Lower lobe of right lung (tissue), 2 donors: ENCODE measurements at regions not wholly inside any gene's neighbourhood (a gene's known extent, or its start where the extent isn't known, plus 50 kb on each side); places are given as distances from the start of the nearest gene placed in this dataset.

Experiments
- ATAC-seq, 2 donors: fragments of 200-7000 bp; cut with Tn5 transposase; one replicate each; pipeline ENCODE4 v1.9.1; 2020 to 2022; ENCODE audit warnings: mild to moderate bottlenecking in 2 of 2, moderate library complexity in 2 of 2
- DNase-seq: peaks from one replicate; pipeline ENCODE4 v3.0.0-alpha.2; 2020
- H3K27ac ChIP-seq: fragments of 200-600 bp; one replicate; pipeline ENCODE4 v1.8.0; 2022
- H3K27me3 ChIP-seq: fragments of 200-600 bp; one replicate; pipeline ENCODE4 v1.8.0; 2022; ENCODE audit warnings: low read depth
- H3K36me3 ChIP-seq: fragments of 200-600 bp; one replicate; pipeline ENCODE4 v1.8.0; 2022; ENCODE audit warnings: mild to moderate bottlenecking
- H3K4me1 ChIP-seq: fragments of 200-600 bp; one replicate; pipeline ENCODE4 v1.8.0; 2022
- H3K4me3 ChIP-seq: fragments of 200-600 bp; one replicate; pipeline ENCODE4 v1.8.0; 2022; ENCODE audit warnings: mild to moderate bottlenecking
- H3K9me3 ChIP-seq: fragments of 200-600 bp; one replicate; pipeline ENCODE4 v1.8.0; 2022
- CTCF ChIP-seq: fragments of 200-600 bp; IDR thresholded peaks from one replicate; pipeline ENCODE4 v1.8.0; 2022; ENCODE audit warnings: antibody characterized with exemption, mild to moderate bottlenecking
- intact Hi-C: fragments of 100-400 bp; cut with DNase I; formaldehyde crosslinking; loops from one replicate; pipeline ENCODE4 v1.11.0; 2022
- donor health status: DM: no; HTN: yes; CAD: no; lungs with severe emphysema.

GRCh38 chr10:43960477-43960876 lies 311.8 kb upstream of the ZNF32 start:
- DNase-seq, result no peak
- no peak overlapping the region for H3K27ac ChIP-seq

GRCh38 chr10:43960135-43960415 lies 311.4 kb upstream of the ZNF32 start:
- no peaks in the 10 kb centered on the region for H3K27me3 ChIP-seq
- no peaks in the 10 kb centered on the region for H3K9me3 ChIP-seq
- DNase-seq (no peak), ATAC-seq (no peak)
- intact Hi-C loops, result no loop called here
- peaks cover 12% of the 10 kb centered on the region for H3K4me1 ChIP-seq
- no peak overlapping the region for H3K4me3 ChIP-seq
- no peak for TF ChIP-seq CTCF
- H3K27ac ChIP-seq, result no peak overlapping the region
- H3K36me3 ChIP-seq, result no peaks in the 10 kb centered on the region

More at GRCh38 chr10:43960477-43960876, 311.8 kb upstream of the ZNF32 start:
- intact Hi-C loops, result no loop called here
- Histone ChIP-seq H3K4me1 (peaks cover 16% of the 10 kb centered on the region), H3K27me3 (no peaks in the 10 kb centered on the region), H3K36me3 (no peaks in the 10 kb centered on the region), H3K4me3 (no peak overlapping the region), H3K9me3 (no peaks in the 10 kb centered on the region)
- TF ChIP-seq CTCF, result no peak
- ATAC-seq, result no peak

- Histone ChIP-seq H3K4me1 (peaks cover 6% of the 10 kb centered on the region), H3K9me3 (no peaks in the 10 kb centered on the region), H3K27ac (no peak overlapping the region), H3K4me3 (no peak overlapping the region), H3K36me3 (no peaks in the 10 kb centered on the region), H3K27me3 (no peaks in the 10 kb centered on the region)
- no peak for DNase-seq
- intact Hi-C loops, result no loop called here
- no peak for ATAC-seq
- no peak for TF ChIP-seq CTCF
Measured at GRCh38 chr10:43959364-43960134, 310.9 kb upstream of the ZNF32 start.

GRCh38 chr10:43958964-43959363 lies 310.3 kb upstream of the ZNF32 start:
- intact Hi-C loops, result no loop called here
- Histone ChIP-seq H3K9me3 (no peaks in the 10 kb centered on the region), H3K36me3 (no peaks in the 10 kb centered on the region), H3K4me1 (peaks cover under 1% of the 10 kb centered on the region), H3K27me3 (no peaks in the 10 kb centered on the region), H3K4me3 (no peak overlapping the region), H3K27ac (no peak overlapping the region)
- TF ChIP-seq CTCF, result no peak
- no peak for DNase-seq
- ATAC-seq, result no peak

- Histone ChIP-seq H3K27ac (no peak overlapping the region), H3K9me3 (no peaks in the 10 kb centered on the region), H3K4me3 (no peak overlapping the region), H3K36me3 (no peaks in the 10 kb centered on the region), H3K27me3 (no peaks in the 10 kb centered on the region), H3K4me1 (no peaks in the 10 kb centered on the region)
- DNase-seq (no peak), ATAC-seq (no peak)
- intact Hi-C loops, result no loop called here
- no peak for TF ChIP-seq CTCF
Measured at GRCh38 chr10:43958071-43958432, 309.4 kb upstream of the ZNF32 start.
